ENCODE measurements at regions not wholly inside any gene's neighbourhood (a gene's known extent, or its start where the extent isn't known, plus 50 kb on each side); places are given as distances from the start of the nearest gene placed in this dataset.

GRCh38 chr3:170749185-170749584 lies 120.8 kb downstream of the RPL22L1 start:
- no peak for DNase-seq
- Histone ChIP-seq H3K27ac (ENCODE audit: low read depth, low read length) (no peak overlapping the region), H3K36me3 (ENCODE audit: insufficient read depth, low read length) (no peaks in the 10 kb centered on the region), H3K27me3 (ENCODE audit: insufficient read depth, low read length, poor library complexity, severe bottlenecking) (no peaks in the 10 kb centered on the region), H3K4me3 (ENCODE audit: low read length) (no peak overlapping the region), H3K4me1 (ENCODE audit: insufficient read depth, low read length) (no peaks in the 10 kb centered on the region), H3K9me3 (ENCODE audit: low read length) (no peaks in the 10 kb centered on the region)
- Mint-ChIP-seq H3K4me1 (no peaks in the 10 kb centered on the region), H3K9me3 (peaks cover 0 to 3% (median 0%) of the 10 kb centered on the region in 5 donors), H3K36me3 (no peaks in the 10 kb centered on the region), H3K27ac (no peak overlapping the region), H3K4me3 (no peak overlapping the region), H3K27me3 (peaks cover 18 to 57% of the 10 kb centered on the region in 2 donors)
- CTCF ChIA-PET = no interaction called here
- POLR2A ChIA-PET = no interaction called here

- H3K36me3 Mint-ChIP-seq = no peaks in the 10 kb centered on the region
- H3K27ac Mint-ChIP-seq = no peak overlapping the region
- Histone ChIP-seq H3K27ac (ENCODE audit: low read depth, low read length) (no peak overlapping the region), H3K4me3 (ENCODE audit: low read length) (no peak overlapping the region), H3K36me3 (ENCODE audit: insufficient read depth, low read length) (no peaks in the 10 kb centered on the region), H3K4me1 (ENCODE audit: insufficient read depth, low read length) (no peaks in the 10 kb centered on the region), H3K27me3 (ENCODE audit: insufficient read depth, low read length, poor library complexity, severe bottlenecking) (no peaks in the 10 kb centered on the region), H3K9me3 (ENCODE audit: low read length) (no peaks in the 10 kb centered on the region)
- H3K4me1 Mint-ChIP-seq = no peaks in the 10 kb centered on the region
- ChIA-PET POLR2A (no interaction called here), CTCF (no interaction called here)
- DNase-seq = no peak
- no peak overlapping the region for H3K4me3 Mint-ChIP-seq
- H3K27me3 Mint-ChIP-seq = peaks cover 10 to 39% of the 10 kb centered on the region in 2 donors
- H3K9me3 Mint-ChIP-seq = peaks cover 0 to 3% (median 0%) of the 10 kb centered on the region in 5 donors
Measured at GRCh38 chr3:170746175-170746942, 123.6 kb downstream of the RPL22L1 start.

GRCh38 chr3:170745211-170745718 lies 124.7 kb downstream of the RPL22L1 start:
- Mint-ChIP-seq H3K36me3 (no peaks in the 10 kb centered on the region), H3K27ac (no peak overlapping the region), H3K4me3 (no peak overlapping the region), H3K9me3 (peaks cover 0 to 3% (median 0%) of the 10 kb centered on the region in 5 donors), H3K27me3 (peaks cover 5 to 30% of the 10 kb centered on the region in 2 donors), H3K4me1 (no peaks in the 10 kb centered on the region)
- CTCF ChIA-PET = no interaction called here
- Histone ChIP-seq H3K9me3 (ENCODE audit: low read length) (no peaks in the 10 kb centered on the region), H3K4me1 (ENCODE audit: insufficient read depth, low read length) (no peaks in the 10 kb centered on the region), H3K4me3 (ENCODE audit: low read length) (no peak overlapping the region), H3K27me3 (ENCODE audit: insufficient read depth, low read length, poor library complexity, severe bottlenecking) (no peaks in the 10 kb centered on the region), H3K36me3 (ENCODE audit: insufficient read depth, low read length) (no peaks in the 10 kb centered on the region), H3K27ac (ENCODE audit: low read depth, low read length) (no peak overlapping the region)
- DNase-seq = no peak
- POLR2A ChIA-PET = no interaction called here

- ChIA-PET POLR2A (no interaction called here), CTCF (interaction anchor here (1.4 kb wide), 1 partner anchor 70 kb away, joined by 3 read pairs; no protein-coding TSS in a partner anchor)
- H3K27me3 ChIP-seq (ENCODE audit: insufficient read depth, low read length, poor library complexity, severe bottlenecking) = no peaks in the 10 kb centered on the region
- H3K27ac ChIP-seq (ENCODE audit: low read depth, low read length) = no peak overlapping the region
- Mint-ChIP-seq H3K9me3 (peaks cover 0 to 5% (median 0%) of the 10 kb centered on the region in 5 donors), H3K4me3 (no peak overlapping the region), H3K36me3 (no peaks in the 10 kb centered on the region), H3K27me3 (peaks cover 1 to 3% of the 10 kb centered on the region in 2 donors), H3K27ac (peak overlapping the region in 1 of 8 donors; percentile 9), H3K4me1 (no peaks in the 10 kb centered on the region)
- H3K4me3 ChIP-seq (ENCODE audit: low read length) = no peak overlapping the region
- H3K36me3 ChIP-seq (ENCODE audit: insufficient read depth, low read length) = no peaks in the 10 kb centered on the region
- H3K4me1 ChIP-seq (ENCODE audit: insufficient read depth, low read length) = no peaks in the 10 kb centered on the region
- no peak for DNase-seq
- no peaks in the 10 kb centered on the region for H3K9me3 ChIP-seq (ENCODE audit: low read length)
Measured at GRCh38 chr3:170741756-170742529, 128.1 kb downstream of the RPL22L1 start.

GRCh38 chr3:170740726-170741591 lies 129.0 kb downstream of the RPL22L1 start:
- Mint-ChIP-seq H3K4me1 (no peaks in the 10 kb centered on the region), H3K36me3 (no peaks in the 10 kb centered on the region), H3K27ac (no peak overlapping the region), H3K4me3 (no peak overlapping the region), H3K9me3 (peaks cover 0 to 2% (median 0%) of the 10 kb centered on the region in 5 donors), H3K27me3 (peaks cover 3% of the 10 kb centered on the region in 2 donors)
- DNase-seq = no peak
- H3K4me3 ChIP-seq (ENCODE audit: low read length) = no peak overlapping the region
- H3K4me1 ChIP-seq (ENCODE audit: insufficient read depth, low read length) = no peaks in the 10 kb centered on the region
- H3K9me3 ChIP-seq (ENCODE audit: low read length) = no peaks in the 10 kb centered on the region
- H3K27me3 ChIP-seq (ENCODE audit: insufficient read depth, low read length, poor library complexity, severe bottlenecking) = no peaks in the 10 kb centered on the region
- CTCF ChIA-PET = interaction anchor here (1.4 kb wide), 1 partner anchor 71 kb away, joined by 3 read pairs; no protein-coding TSS in a partner anchor
- H3K36me3 ChIP-seq (ENCODE audit: insufficient read depth, low read length) = no peaks in the 10 kb centered on the region
- POLR2A ChIA-PET = no interaction called here
- H3K27ac ChIP-seq (ENCODE audit: low read depth, low read length) = no peak overlapping the region

- H3K4me1 ChIP-seq (ENCODE audit: insufficient read depth, low read length) = no peaks in the 10 kb centered on the region
- Mint-ChIP-seq H3K4me1 (no peaks in the 10 kb centered on the region), H3K36me3 (no peaks in the 10 kb centered on the region), H3K27ac (no peak overlapping the region), H3K27me3 (peaks cover 3% of the 10 kb centered on the region in 2 donors), H3K9me3 (peaks cover 0 to 2% (median 0%) of the 10 kb centered on the region in 5 donors), H3K4me3 (no peak overlapping the region)
- no peak overlapping the region for H3K27ac ChIP-seq (ENCODE audit: low read depth, low read length)
- ChIA-PET CTCF (no interaction called here), POLR2A (no interaction called here)
- no peak overlapping the region for H3K4me3 ChIP-seq (ENCODE audit: low read length)
- no peaks in the 10 kb centered on the region for H3K9me3 ChIP-seq (ENCODE audit: low read length)
- no peaks in the 10 kb centered on the region for H3K36me3 ChIP-seq (ENCODE audit: insufficient read depth, low read length)
- no peaks in the 10 kb centered on the region for H3K27me3 ChIP-seq (ENCODE audit: insufficient read depth, low read length, poor library complexity, severe bottlenecking)
- no peak for DNase-seq
Measured at GRCh38 chr3:170740285-170740684, 129.7 kb downstream of the RPL22L1 start.

- CTCF ChIA-PET = no interaction called here
- no peaks in the 10 kb centered on the region for H3K36me3 Mint-ChIP-seq
Measured at GRCh38 chr3:170739410-170739809, 130.6 kb downstream of the RPL22L1 start.

More at GRCh38 chr3:170739410-170739809, 130.6 kb downstream of the RPL22L1 start:
- H3K27me3 Mint-ChIP-seq = peaks cover 9 to 11% of the 10 kb centered on the region in 2 donors
- H3K4me1 ChIP-seq (ENCODE audit: insufficient read depth, low read length) = no peaks in the 10 kb centered on the region
- POLR2A ChIA-PET = no interaction called here
- H3K9me3 ChIP-seq (ENCODE audit: low read length) = no peaks in the 10 kb centered on the region
- DNase-seq = no peak
- H3K4me1 Mint-ChIP-seq = no peaks in the 10 kb centered on the region
- no peak overlapping the region for H3K4me3 Mint-ChIP-seq
- peaks cover 0 to 2% (median 0%) of the 10 kb centered on the region in 5 donors for H3K9me3 Mint-ChIP-seq
- H3K27me3 ChIP-seq (ENCODE audit: insufficient read depth, low read length, poor library complexity, severe bottlenecking) = no peaks in the 10 kb centered on the region
- no peak overlapping the region for H3K27ac Mint-ChIP-seq
- H3K36me3 ChIP-seq (ENCODE audit: insufficient read depth, low read length) = no peaks in the 10 kb centered on the region
- H3K27ac ChIP-seq (ENCODE audit: low read depth, low read length) = no peak overlapping the region
- H3K4me3 ChIP-seq (ENCODE audit: low read length) = no peak overlapping the region
